ENCODE measurements at regions not wholly inside any gene's neighbourhood (a gene's known extent, or its start where the extent isn't known, plus 50 kb on each side); places are given as distances from the start of the nearest gene placed in this dataset.

DNA sequence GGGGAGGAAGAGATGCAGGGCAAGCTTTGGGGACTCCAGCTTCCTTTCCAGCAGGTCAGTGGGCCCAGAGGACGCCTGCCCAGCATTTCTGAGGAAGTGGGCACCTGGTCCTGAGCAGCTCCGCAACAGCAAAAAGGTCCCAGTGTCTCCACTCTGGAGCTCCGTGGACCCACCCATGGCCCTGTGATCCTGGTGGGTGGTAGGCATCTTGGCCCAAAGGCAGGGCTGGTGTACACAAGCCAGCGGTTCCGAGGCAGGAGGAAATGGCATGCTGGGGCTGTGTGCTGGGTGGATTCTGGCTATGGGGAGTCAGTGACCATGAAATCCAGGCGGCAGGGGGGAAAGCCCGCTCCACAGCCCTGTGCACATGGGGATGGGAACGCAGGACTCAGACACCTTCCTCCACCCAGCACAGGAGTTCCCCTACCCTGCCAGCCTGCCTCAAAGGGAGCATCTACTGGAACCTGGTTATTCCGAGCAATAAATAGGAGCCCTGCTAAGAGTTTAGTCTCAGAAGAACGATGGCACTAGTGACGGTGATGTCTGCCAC lies 206.0 kb downstream of the GLI2 start:
- Histone ChIP-seq H3K9me3 (ENCODE audit: control insufficient read depth, low read length) (no peaks in the 10 kb centered on the region), H3K4me1 (ENCODE audit: control insufficient read depth, insufficient read depth, low read length) (peaks cover 22% of the 10 kb centered on the region), H3K36me3 (ENCODE audit: control insufficient read depth, insufficient read depth, low read length) (no peaks in the 10 kb centered on the region), H3K4me3 (ENCODE audit: low read length) (no peak overlapping the region), H3K9ac (ENCODE audit: low read length) (no peak overlapping the region), H3K27me3 (ENCODE audit: control insufficient read depth, insufficient read depth, low read length) (peaks cover 6% of the 10 kb centered on the region)

DNA sequence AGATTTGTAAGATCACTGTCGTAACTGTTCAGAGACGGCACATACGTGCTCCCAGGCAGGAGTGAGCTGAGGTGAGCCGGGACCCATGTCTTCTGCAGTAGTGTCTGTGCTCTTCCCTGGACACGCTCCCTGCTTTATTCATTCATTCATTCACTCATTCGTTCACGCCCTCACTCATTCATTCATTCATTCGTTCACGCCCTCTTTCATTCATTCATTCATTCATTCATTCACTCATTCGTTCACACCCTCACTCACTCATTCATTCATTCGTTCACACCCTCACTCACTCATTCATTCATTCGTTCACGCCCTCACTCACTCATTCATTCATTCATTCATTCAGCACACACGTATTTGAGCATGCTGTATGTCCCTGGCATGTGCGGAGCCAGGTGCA lies 207.0 kb downstream of the GLI2 start:
- Histone ChIP-seq H3K4me3 (ENCODE audit: low read length) (no peak overlapping the region), H3K9ac (ENCODE audit: low read length) (no peak overlapping the region), H3K9me3 (ENCODE audit: control insufficient read depth, low read length) (no peaks in the 10 kb centered on the region), H3K27me3 (ENCODE audit: control insufficient read depth, insufficient read depth, low read length) (peaks cover 6% of the 10 kb centered on the region), H3K36me3 (ENCODE audit: control insufficient read depth, insufficient read depth, low read length) (no peaks in the 10 kb centered on the region), H3K4me1 (ENCODE audit: control insufficient read depth, insufficient read depth, low read length) (peaks cover 12% of the 10 kb centered on the region)

DNA sequence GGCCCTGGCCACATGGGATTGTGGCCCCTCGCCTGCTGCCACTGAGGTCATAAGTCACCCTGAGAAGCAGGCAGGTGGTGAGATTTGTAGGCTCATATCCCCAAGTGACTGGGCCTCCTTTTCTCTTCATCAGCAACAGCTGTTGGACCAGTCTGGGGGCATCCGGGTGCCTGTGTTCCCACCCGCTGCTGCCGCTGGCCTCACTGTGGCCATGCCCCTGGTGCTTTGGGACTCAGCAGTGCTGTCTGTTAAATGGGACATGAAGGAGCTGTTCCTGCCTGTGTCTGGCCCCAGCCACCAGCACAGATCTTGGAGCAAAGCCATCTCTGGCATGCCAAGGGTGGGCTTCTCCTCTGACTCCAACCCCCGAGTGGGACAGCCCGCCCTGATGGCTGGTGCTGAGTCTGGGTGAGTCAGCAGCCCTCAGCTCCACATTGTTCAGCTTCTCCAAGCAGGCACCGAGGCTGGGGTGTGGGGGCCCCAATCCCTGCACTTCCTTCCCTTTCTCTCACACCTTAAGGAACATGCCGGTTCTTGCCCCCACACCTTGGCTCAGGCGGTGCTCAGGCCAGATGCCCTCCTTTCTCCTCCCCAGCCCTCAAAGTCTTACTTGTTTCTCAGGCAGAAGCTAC lies 207.9 kb downstream of the GLI2 start:
- Histone ChIP-seq H3K4me3 (ENCODE audit: low read length) (no peak overlapping the region), H3K9ac (ENCODE audit: low read length) (no peak overlapping the region), H3K27me3 (ENCODE audit: control insufficient read depth, insufficient read depth, low read length) (peaks cover 6% of the 10 kb centered on the region), H3K9me3 (ENCODE audit: control insufficient read depth, low read length) (no peaks in the 10 kb centered on the region), H3K36me3 (ENCODE audit: control insufficient read depth, insufficient read depth, low read length) (no peaks in the 10 kb centered on the region), H3K4me1 (ENCODE audit: control insufficient read depth, insufficient read depth, low read length) (peaks cover 4% of the 10 kb centered on the region)

DNA sequence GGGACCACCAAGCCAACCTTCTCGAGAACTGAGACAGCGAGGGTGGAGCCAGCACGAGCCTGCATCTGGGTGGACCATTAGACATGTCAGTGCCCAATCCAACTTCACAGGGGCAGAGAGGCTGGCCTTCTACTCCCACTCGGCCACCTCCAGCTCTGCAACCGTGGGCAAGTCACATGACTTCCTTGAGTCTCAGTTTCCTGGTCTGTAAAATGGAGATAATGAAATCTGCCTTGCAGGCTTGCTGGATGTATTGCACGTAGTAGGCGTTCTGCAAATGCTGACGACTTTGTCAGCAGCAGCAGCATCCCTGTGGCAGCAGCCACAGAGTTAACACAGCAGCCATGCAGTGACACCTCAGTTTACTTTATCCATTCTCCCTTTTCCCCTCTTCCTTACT lies 208.9 kb downstream of the GLI2 start:
- Histone ChIP-seq H3K36me3 (ENCODE audit: control insufficient read depth, insufficient read depth, low read length) (no peaks in the 10 kb centered on the region), H3K9me3 (ENCODE audit: control insufficient read depth, low read length) (no peaks in the 10 kb centered on the region), H3K27me3 (ENCODE audit: control insufficient read depth, insufficient read depth, low read length) (peaks cover 6% of the 10 kb centered on the region), H3K4me1 (ENCODE audit: control insufficient read depth, insufficient read depth, low read length) (peaks cover 6% of the 10 kb centered on the region), H3K4me3 (ENCODE audit: low read length) (no peak overlapping the region), H3K9ac (ENCODE audit: low read length) (no peak overlapping the region)

DNA sequence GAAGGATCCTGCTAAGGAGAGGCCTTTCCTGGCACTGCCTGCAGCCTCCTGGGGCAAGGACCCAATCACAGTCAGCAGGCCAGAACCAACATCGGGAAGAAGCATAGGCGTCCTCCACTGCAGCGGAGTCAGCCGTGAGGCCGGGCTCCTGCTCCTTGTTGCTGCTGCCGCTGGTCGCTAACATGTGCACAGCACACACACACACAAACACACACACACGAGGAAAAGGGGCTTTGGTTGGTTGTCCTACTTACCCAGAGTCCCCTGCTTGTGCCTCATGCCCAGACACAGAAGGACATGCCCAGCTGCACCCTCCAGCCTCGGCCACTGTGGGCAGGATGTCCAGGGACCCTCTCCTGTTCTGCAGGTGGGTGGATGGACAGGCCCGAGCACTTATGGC lies 209.4 kb downstream of the GLI2 start:
- peaks cover 6% of the 10 kb centered on the region for H3K4me1 ChIP-seq (ENCODE audit: control insufficient read depth, insufficient read depth, low read length)

DNA sequence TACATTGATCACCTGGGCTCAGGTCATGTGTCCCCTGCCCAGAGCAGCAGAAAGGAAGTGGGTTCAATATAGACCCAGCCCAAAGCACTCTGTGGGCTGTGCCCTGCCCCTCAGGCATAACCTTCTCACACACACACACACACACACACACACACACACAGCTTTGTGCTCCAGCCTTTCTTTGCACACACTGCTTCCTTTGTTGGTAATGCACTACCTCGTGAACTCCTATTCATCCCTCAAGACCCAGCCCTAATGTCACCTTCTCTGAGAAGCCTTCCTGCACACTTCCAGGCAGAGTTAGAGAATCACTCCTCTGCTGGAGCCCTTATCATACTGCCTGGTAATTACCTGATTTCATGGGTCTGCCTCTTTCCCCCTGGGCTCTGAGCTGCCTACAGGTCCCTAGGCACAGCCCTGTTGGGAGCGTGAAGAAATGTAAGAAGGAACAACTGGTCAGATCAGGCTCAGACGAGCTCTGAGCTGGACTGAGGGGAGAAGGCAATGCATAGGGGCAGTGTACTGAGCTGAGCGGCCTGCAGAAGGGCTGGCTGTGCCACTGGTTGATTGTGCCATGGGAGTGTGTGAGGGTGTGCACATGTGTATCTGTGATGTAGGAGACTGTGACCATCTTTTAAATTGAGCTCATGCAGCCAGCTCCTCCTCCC lies 210.3 kb downstream of the GLI2 start:
- H3K9ac ChIP-seq (ENCODE audit: low read length), result no peak overlapping the region
- H3K4me1 ChIP-seq (ENCODE audit: control insufficient read depth, insufficient read depth, low read length), result peaks cover 6% of the 10 kb centered on the region
- no peaks in the 10 kb centered on the region for H3K9me3 ChIP-seq (ENCODE audit: control insufficient read depth, low read length)
- no peaks in the 10 kb centered on the region for H3K36me3 ChIP-seq (ENCODE audit: control insufficient read depth, insufficient read depth, low read length)
- peaks cover 6% of the 10 kb centered on the region for H3K27me3 ChIP-seq (ENCODE audit: control insufficient read depth, insufficient read depth, low read length)
- no peak overlapping the region for H3K4me3 ChIP-seq (ENCODE audit: low read length)

More for the DNA sequence above, 209.4 kb downstream of the GLI2 start:
- Histone ChIP-seq H3K27me3 (ENCODE audit: control insufficient read depth, insufficient read depth, low read length) (peaks cover 6% of the 10 kb centered on the region), H3K9ac (ENCODE audit: low read length) (no peak overlapping the region), H3K9me3 (ENCODE audit: control insufficient read depth, low read length) (no peaks in the 10 kb centered on the region), H3K36me3 (ENCODE audit: control insufficient read depth, insufficient read depth, low read length) (no peaks in the 10 kb centered on the region), H3K4me3 (ENCODE audit: low read length) (no peak overlapping the region)

DNA sequence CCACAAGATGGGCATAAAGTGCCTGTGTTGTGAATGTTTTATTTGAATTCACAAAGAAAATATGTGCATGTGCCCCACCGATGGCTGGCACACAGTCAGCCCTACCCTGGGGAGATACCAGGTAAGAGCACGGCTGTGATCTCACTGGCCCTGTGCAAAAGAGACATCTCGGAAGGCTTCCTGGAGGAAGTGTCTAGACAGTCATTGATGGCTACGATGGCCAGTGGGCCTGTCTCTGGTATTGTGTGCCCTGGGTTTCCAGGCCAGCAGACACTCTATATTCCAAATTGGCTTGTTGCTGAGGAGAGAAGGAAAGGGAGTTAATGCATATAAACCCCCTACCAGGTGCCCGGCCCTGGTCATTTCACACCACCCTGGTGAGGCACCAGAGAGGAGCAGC lies 211.7 kb downstream of the GLI2 start:
- H3K9ac ChIP-seq (ENCODE audit: low read length), result no peak overlapping the region
- H3K4me1 ChIP-seq (ENCODE audit: control insufficient read depth, insufficient read depth, low read length), result peaks cover 6% of the 10 kb centered on the region
- no peaks in the 10 kb centered on the region for H3K36me3 ChIP-seq (ENCODE audit: control insufficient read depth, insufficient read depth, low read length)
- peaks cover 3% of the 10 kb centered on the region for H3K27me3 ChIP-seq (ENCODE audit: control insufficient read depth, insufficient read depth, low read length)
- no peak overlapping the region for H3K4me3 ChIP-seq (ENCODE audit: low read length)
- no peaks in the 10 kb centered on the region for H3K9me3 ChIP-seq (ENCODE audit: control insufficient read depth, low read length)

DNA sequence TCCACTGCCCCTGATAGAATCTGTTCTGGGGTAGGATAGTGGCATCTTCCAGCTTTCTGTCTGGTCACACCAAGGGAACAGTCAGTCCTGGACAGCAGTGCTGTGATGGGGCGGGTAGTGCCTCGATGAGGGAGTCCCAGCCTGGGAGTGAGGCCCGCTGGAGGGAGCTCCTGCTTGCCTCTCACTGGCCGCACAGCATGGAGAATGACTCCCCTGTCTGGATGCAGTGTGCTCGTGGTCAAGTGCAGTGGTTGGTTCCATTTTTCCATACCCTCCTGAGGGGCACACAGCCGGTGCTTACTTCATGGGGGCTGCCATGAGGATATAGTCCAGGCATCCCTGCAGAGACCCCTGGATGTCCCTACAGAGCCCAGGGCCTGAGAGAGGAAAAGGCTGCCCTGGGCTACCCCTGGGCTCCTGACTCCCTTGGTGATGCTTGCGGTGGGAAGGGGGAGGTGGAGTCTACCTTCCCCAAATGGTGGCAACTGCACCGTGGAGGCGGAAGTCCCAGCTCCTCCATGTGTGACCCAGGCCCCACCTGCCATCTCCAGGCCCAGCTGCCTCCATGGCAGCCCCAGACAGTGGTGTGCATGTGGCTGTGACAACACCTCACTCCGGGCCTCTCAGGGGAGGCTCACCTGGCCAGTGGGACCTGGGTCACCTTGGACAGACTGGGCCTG lies 212.5 kb downstream of the GLI2 start:
- Histone ChIP-seq H3K4me1 (ENCODE audit: control insufficient read depth, insufficient read depth, low read length) (peaks cover 6% of the 10 kb centered on the region), H3K9me3 (ENCODE audit: control insufficient read depth, low read length) (no peaks in the 10 kb centered on the region), H3K36me3 (ENCODE audit: control insufficient read depth, insufficient read depth, low read length) (no peaks in the 10 kb centered on the region), H3K4me3 (ENCODE audit: low read length) (no peak overlapping the region), H3K9ac (ENCODE audit: low read length) (no peak overlapping the region), H3K27me3 (ENCODE audit: control insufficient read depth, insufficient read depth, low read length) (peaks cover 3% of the 10 kb centered on the region)

DNA sequence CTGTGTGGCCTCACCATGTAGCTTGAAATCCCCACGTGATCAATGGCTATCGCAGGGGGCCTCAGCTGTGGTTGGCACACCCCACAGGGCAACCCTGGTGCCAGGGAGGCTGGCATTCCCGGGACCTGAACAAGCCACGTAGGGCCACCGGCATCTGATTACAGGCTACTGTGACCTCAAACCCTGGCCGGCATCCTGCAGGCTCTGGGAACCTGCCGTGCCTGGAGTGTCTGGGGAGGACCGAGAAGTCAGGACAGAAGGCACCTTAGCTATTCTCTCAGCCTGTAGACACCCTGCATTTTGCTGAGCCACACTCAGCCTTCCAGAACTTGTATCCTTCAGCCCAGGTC lies 213.0 kb downstream of the GLI2 start:
- peaks cover 6% of the 10 kb centered on the region for H3K4me1 ChIP-seq (ENCODE audit: control insufficient read depth, insufficient read depth, low read length)
- H3K9ac ChIP-seq (ENCODE audit: low read length), result no peak overlapping the region
- H3K9me3 ChIP-seq (ENCODE audit: control insufficient read depth, low read length), result no peaks in the 10 kb centered on the region
- no peaks in the 10 kb centered on the region for H3K36me3 ChIP-seq (ENCODE audit: control insufficient read depth, insufficient read depth, low read length)
- H3K4me3 ChIP-seq (ENCODE audit: low read length), result no peak overlapping the region
- peaks cover 3% of the 10 kb centered on the region for H3K27me3 ChIP-seq (ENCODE audit: control insufficient read depth, insufficient read depth, low read length)

DNA sequence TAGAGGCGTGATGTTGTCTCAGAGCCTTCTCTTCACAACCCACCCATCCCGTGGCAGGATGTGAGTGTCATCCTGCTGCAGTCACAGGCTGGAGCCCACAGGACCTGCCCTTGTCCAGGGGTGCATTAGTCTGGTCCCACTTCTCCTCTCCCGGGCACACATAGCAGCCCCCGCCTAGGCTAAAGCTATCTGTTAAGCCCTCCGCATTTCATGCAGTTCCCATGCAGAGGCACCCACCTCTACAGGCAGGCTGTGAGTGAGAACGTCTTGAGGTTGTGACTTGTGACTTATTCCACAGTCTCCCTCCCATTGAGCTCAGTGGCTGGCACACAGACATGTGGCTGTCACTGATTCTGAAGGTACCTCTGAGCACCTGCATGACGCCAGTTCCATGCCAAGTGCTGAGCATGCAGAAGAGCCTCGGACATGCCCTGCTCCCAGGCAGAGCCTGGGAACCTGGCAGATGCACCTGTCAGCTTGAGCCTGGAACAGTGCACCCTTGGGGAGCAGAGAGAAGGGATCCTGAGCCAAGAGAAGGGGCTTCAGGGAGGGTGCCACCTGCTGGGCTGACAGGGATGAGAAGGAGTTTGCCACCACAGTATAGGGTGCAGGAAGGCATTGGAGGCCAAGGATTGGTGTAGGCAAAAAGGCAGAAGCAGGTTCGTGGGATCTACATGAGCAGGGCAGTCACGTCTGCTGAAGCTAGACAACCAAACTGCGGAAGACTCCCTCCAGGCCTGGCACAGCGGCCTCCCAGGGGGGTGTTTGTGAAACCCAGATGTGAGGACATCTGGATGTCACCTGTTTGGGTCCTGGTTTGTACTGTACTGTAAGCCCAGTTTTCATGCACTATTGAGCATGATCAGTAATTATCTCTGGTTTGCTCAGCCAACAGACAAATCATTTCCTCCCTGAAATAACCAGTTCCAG lies 213.6 kb downstream of the GLI2 start:
- Histone ChIP-seq H3K27me3 (ENCODE audit: control insufficient read depth, insufficient read depth, low read length) (peaks cover 3% of the 10 kb centered on the region), H3K9me3 (ENCODE audit: control insufficient read depth, low read length) (no peaks in the 10 kb centered on the region), H3K4me1 (ENCODE audit: control insufficient read depth, insufficient read depth, low read length) (peaks cover 6% of the 10 kb centered on the region), H3K9ac (ENCODE audit: low read length) (no peak overlapping the region), H3K4me3 (ENCODE audit: low read length) (no peak overlapping the region), H3K36me3 (ENCODE audit: control insufficient read depth, insufficient read depth, low read length) (no peaks in the 10 kb centered on the region)

DNA sequence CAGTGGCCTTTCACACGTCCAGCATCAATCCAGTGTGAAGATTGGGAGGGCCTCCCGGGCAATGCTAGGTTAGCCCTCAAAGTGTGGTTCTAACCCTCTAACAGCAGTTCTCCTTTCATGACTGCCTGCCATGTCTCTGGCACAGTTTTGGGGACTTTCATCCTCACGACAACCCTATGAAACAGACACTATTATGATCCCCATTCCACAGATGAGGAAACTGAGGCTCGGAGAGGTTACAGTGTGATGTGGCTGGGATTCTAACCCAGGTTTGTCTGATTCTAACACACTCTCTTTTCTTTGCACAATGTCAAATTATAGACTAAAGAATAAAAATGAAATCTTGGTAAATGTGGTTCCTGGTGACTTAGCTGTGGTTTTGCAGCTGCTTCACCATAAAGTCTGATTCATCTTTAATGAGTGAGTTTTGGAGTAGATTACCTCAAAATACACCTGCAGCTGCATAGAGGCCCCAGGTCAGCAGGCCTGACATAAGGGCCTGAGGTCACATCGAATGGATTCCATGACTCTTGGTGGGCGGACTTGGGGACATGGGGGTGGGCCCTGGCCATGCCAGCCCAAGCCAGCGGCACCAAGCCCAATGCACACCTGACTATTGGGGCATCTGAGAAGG lies 214.4 kb downstream of the GLI2 start:
- H3K27me3 ChIP-seq (ENCODE audit: control insufficient read depth, insufficient read depth, low read length), result peaks cover 3% of the 10 kb centered on the region
- H3K9me3 ChIP-seq (ENCODE audit: control insufficient read depth, low read length), result no peaks in the 10 kb centered on the region
- no peak overlapping the region for H3K9ac ChIP-seq (ENCODE audit: low read length)
- no peaks in the 10 kb centered on the region for H3K36me3 ChIP-seq (ENCODE audit: control insufficient read depth, insufficient read depth, low read length)
- H3K4me1 ChIP-seq (ENCODE audit: control insufficient read depth, insufficient read depth, low read length), result peaks cover 6% of the 10 kb centered on the region
- H3K4me3 ChIP-seq (ENCODE audit: low read length), result no peak overlapping the region

Measured in mucosa of stomach (tissue), 1 donor.